GM10248 (cell line): ENCODE measurements at regions not wholly inside any gene's neighbourhood (a gene's known extent, or its start where the extent isn't known, plus 50 kb on each side); places are given as distances from the start of the nearest gene placed in this dataset.

Experiments
- CTCF ChIA-PET: fragments of 300-600 bp; sonication (Branson Sonifier 250); formaldehyde crosslinking; extraction: SDS; loops from one replicate; lab custom pipeline; 2021; ENCODE audit warnings: antibody characterized with exemption; lab: Yijun Ruan, JAX
- POLR2A ChIA-PET: fragments of 350-650 bp; sonication (Branson Sonifier 250); formaldehyde crosslinking; extraction: SDS; loops from one replicate; lab custom pipeline; 2020; ENCODE audit warnings: antibody characterized with exemption; lab: Yijun Ruan, JAX
- DNase-seq: peaks from one replicate; pipeline ENCODE4 v3.0.0; 2012; ENCODE audit errors: extremely low spot score
- TF ChIP-seq, protein P1 (sequence below): IDR thresholded peaks from 2 replicates; pipeline ENCODE4 v1.5.1; 2012; ENCODE audit warnings: mild to moderate bottlenecking, low read depth; ENCODE audit errors: extremely low read depth, missing control alignments, control extremely low read depth

DNA sequence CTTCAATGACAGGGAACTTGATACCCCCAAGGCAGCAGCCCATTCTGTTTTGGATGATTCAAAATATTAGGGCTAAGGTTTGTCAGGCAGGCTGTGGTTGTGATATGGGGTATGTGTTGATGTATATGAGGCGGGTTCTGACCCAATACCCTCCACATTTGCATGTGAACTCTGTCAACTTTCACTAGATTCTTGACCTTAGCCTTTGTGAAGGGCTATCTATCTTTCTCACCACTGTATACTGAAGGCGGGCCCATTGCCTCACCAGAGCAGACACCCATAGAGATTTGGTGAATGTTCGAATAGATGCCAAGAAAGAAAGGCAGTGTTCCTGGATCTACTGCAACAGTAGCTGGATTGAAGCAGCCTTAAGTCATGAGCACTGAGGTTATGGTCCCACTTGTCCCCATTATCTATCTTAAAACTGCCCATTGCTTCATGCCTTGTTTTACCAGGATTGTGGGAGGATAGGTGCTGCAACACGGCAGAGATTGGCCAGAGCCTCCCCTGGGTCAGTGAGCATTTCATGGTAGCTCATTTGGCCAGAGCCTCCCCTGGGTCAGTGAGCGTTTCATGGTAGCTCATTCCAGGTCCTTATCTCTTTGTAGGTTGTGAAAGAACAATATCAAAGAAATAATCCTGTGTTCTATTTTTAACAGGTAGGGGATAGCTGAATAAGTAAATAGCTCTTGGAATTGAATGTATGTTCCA is 399.6 kb downstream of the TMEM135 start:
- no peak for DNase-seq
- TF ChIP-seq, protein P1, sequence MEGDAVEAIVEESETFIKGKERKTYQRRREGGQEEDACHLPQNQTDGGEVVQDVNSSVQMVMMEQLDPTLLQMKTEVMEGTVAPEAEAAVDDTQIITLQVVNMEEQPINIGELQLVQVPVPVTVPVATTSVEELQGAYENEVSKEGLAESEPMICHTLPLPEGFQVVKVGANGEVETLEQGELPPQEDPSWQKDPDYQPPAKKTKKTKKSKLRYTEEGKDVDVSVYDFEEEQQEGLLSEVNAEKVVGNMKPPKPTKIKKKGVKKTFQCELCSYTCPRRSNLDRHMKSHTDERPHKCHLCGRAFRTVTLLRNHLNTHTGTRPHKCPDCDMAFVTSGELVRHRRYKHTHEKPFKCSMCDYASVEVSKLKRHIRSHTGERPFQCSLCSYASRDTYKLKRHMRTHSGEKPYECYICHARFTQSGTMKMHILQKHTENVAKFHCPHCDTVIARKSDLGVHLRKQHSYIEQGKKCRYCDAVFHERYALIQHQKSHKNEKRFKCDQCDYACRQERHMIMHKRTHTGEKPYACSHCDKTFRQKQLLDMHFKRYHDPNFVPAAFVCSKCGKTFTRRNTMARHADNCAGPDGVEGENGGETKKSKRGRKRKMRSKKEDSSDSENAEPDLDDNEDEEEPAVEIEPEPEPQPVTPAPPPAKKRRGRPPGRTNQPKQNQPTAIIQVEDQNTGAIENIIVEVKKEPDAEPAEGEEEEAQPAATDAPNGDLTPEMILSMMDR: no peak
- ChIA-PET POLR2A (no interaction called here), CTCF (interaction anchor here (0.9 to 1.0 kb wide), 2 partner anchors 16 to 30 kb away, joined by 3 to 5 read pairs; no protein-coding TSS in a partner anchor)

DNA sequence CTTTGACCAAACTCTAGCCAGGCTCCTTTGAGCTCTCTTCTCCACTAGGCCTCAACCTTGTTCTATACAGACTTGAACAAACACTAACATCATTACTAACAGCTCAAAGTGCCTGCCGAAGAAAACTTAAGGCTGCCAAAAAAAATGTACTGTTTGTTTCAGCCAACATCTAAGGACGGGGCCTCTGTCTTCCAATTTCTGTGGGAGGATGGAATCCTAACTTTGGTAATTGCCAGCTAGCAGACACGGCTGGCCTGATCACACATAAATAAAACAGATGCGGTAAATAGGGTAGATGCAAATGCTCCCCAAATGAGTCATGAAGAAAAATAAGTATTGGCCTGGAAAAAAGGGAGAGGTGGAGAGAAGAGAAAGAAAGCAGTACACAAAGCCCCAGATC is 394.3 kb downstream of the TMEM135 start:
- no peak for DNase-seq
- CTCF ChIA-PET: interaction anchor here (1.2 to 2.0 kb wide), 5 partner anchors 8 to 17 kb away, joined by 3 to 11 read pairs (median 4); no protein-coding TSS in a partner anchor
- TF ChIP-seq, protein P1: no peak
- POLR2A ChIA-PET: no interaction called here

DNA sequence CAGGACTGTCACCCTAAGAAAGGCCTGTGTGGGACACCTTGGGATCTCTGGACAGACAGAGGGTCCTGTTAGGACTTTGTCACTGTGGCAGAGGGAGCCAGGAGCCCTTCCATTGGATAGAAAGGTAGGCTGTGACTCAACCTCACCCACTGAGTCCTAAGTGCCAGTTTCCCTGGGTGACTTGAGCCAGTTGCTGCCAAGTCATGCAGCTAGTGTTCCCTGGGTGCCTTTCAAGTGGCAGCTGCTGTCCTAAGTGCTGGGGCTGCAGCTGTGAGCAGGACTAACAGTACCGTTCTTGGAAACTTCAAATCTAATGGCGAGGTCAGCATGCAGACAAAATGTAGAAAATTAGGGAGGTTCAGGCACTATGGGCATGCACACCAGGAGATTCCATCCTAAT is 393.7 kb downstream of the TMEM135 start:
- DNase-seq: no peak
- ChIA-PET POLR2A (no interaction called here), CTCF (interaction anchor here (1.2 to 2.0 kb wide), 3 partner anchors 10 to 17 kb away, joined by 3 to 11 read pairs (median 5); no protein-coding TSS in a partner anchor)
- TF ChIP-seq, protein P1: no peak

DNA sequence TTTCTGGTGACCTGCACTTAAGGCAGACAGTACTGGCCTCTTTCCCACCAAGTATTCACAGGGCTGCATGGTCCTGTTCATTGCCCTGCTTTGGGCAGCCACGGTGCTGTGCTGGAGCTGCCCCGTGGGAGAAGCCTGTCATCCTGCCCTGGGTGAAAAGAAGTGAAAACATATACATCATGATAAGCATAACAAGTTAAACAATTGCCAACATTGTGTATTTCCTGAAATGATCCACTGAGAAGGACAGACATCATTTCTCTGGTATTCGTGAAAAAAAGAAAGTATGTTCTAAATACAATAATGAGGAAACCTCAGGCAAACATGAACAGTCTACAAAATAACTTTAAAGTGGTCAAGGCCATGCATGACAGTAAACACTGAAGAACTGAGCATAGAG is 393.1 kb downstream of the TMEM135 start:
- no peak for DNase-seq
- CTCF ChIA-PET: interaction anchor here (1.9 kb wide), 1 partner anchor 10 kb away, joined by 9 read pairs; no protein-coding TSS in a partner anchor
- TF ChIP-seq, protein P1: no peak
- POLR2A ChIA-PET: no interaction called here

DNA sequence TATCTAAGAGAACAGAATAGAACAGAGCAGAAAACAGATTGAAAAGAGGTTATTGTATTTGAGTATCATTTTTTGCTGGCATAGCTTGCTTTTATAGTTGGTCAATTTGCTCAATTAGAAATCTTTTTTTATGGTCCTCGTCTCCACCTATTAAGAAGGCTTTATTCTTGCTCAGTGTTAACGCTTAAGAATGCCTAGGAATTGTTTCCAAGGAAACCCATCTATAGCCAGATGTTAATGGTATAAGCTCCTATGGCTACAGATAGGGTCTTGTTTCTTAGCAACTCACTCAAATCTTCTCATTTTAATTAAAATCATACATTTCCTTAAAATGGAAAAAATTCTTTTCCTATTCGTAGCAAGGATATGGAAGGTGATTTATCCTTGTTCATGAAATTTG is 392.3 kb downstream of the TMEM135 start:
- ChIA-PET POLR2A (no interaction called here), CTCF (interaction anchor here (1.9 kb wide), 1 partner anchor 9 kb away, joined by 9 read pairs; no protein-coding TSS in a partner anchor)
- TF ChIP-seq, protein P1: no peak
- no peak for DNase-seq

DNA sequence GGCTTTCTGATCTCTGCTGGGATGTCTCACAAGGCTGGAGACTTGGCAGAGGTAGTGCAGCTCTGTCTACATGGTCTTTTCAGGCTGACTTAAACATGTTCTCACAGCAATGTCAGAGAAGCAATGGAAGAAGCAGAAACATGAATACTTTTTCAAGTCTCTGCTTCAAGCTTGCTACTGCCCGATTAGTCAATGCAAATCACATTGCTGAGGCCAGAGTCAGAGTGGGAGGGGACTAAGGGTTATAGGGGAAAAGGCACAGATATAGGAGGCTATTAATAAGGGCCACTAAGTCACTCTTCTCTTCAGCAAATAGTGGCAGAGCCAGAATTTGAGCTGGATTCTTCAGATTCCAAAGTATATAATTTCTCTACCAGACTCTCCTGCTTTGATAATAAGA is 390.5 kb downstream of the TMEM135 start:
- TF ChIP-seq, protein P1: no peak
- DNase-seq: no peak
- ChIA-PET CTCF (interaction anchor here (0.7 to 0.8 kb wide), 2 partner anchors 12 to 76 kb away, joined by 3 read pairs; no protein-coding TSS in a partner anchor), POLR2A (no interaction called here)
